HCT116 (cell line): ENCODE measurements at regions not wholly inside any gene's neighbourhood (a gene's known extent, or its start where the extent isn't known, plus 50 kb on each side); places are given as distances from the start of the nearest gene placed in this dataset.

Source experiments
- ATAC-seq: fragments of 200-7000 bp; cut with Tn5 transposase; 2 replicates; pipeline ENCODE4 v1.9.1; 2020; ENCODE audit warnings: mild to moderate bottlenecking, moderate library complexity
- BruUV-seq: library from RNA; stranded (reverse); fragments of 400-500 nt; replicated peaks from 2 replicates; lab custom pipeline; 2021; lab: Mats Ljungman, UMichigan
- CTCF ChIA-PET: fragments of 300-600 bp; sonication (Branson Sonifier 250); formaldehyde crosslinking; loops from one replicate; lab custom pipeline; 2021; ENCODE audit warnings: antibody characterized with exemption; lab: Charles Lee
- POLR2A ChIA-PET: fragments of 300-600, 350-600 bp; sonication (Branson Sonifier 250); formaldehyde crosslinking; loops from one replicate; lab custom pipeline; 2021; ENCODE audit warnings: antibody characterized with exemption; lab: Charles Lee
- RAD21 ChIA-PET, 2 experiments: fragments of 300-600 bp; sonication (Branson Sonifier 250); formaldehyde crosslinking; loops; one replicate each; lab custom pipeline; 2023; ENCODE audit warnings: low total read pairs in 2 of 2; ENCODE audit not compliant: uncharacterized antibody in 2 of 2, unreplicated experiment in 2 of 2, low non-redundant PET in 1 of 2; lab: Charles Lee
- DNase-seq: peaks from one replicate; pipeline ENCODE4 v3.0.0-alpha.2; 2010; ENCODE audit warnings: low read depth, low spot score
- H2AFZ ChIP-seq: fragments of 200-600 bp; shearing (Covaris generic), sonication (generic); 2 replicates; pipeline ENCODE4 v1.6.1; 2017; ENCODE audit warnings: low read depth, mixed run types, mixed read lengths, antibody characterized with exemption, low read length; ENCODE audit not compliant: poor library complexity, severe bottlenecking
- H3K27ac ChIP-seq: 2 replicates; pipeline ENCODE4 v1.5.1; 2012; ENCODE audit warnings: low read depth, low read length
- H3K27me3 ChIP-seq: fragments of 200-600 bp; sonication (generic); 2 replicates; pipeline ENCODE4 v1.6.1; 2016; ENCODE audit warnings: mixed run types, low read length, mixed read lengths; ENCODE audit not compliant: insufficient read depth
- H3K36me3 ChIP-seq, 2 experiments: fragments of 200-500 bp in 1 of 2; fragments of 200-600 bp in 1 of 2; sonication (Bioruptor generic) in 1 of 2; sonication (generic) in 1 of 2; 2 replicates each; pipeline versions ENCODE4 v1.5.1 to v1.6.1; 2014 to 2016; ENCODE audit warnings: low read length in 2 of 2, inconsistent platforms in 1 of 2, mixed read lengths in 1 of 2, mixed run types in 1 of 2; ENCODE audit not compliant: insufficient read depth in 2 of 2, control insufficient read depth in 1 of 2
- H3K4me1 ChIP-seq, 2 experiments: fragments of 200-600 bp in 1 of 2; sonication (generic) in 1 of 2; 2 replicates each; pipeline versions ENCODE4 v1.5.1 to v1.6.1; 2012 to 2017; ENCODE audit warnings: low read length in 2 of 2, inconsistent platforms in 1 of 2, mild to moderate bottlenecking in 1 of 2, mixed read lengths in 1 of 2, mixed run types in 1 of 2, moderate library complexity in 1 of 2; ENCODE audit not compliant: insufficient read depth in 2 of 2, control insufficient read depth in 1 of 2
- H3K4me2 ChIP-seq: fragments of 200-600 bp; sonication (generic); 2 replicates; pipeline ENCODE4 v1.6.1; 2017; ENCODE audit warnings: mixed run types, low read length, mixed read lengths
- H3K4me3 ChIP-seq, 2 experiments: fragments of 200-600 bp in 1 of 2; sonication (generic) in 1 of 2; replicated peaks in 1 of 2; 2 replicates each; pipeline ENCODE4 v1.5.1; 2011 to 2016; ENCODE audit warnings: low read length in 2 of 2, control low read depth in 1 of 2, low read depth in 1 of 2, mild to moderate bottlenecking in 1 of 2, mixed read lengths in 1 of 2, mixed run types in 1 of 2
- H3K79me2 ChIP-seq: fragments of 200-600 bp; sonication (generic); 2 replicates; pipeline ENCODE4 v1.6.1; 2017; ENCODE audit warnings: mild to moderate bottlenecking, mixed run types, low read length, moderate library complexity, mixed read lengths; ENCODE audit not compliant: insufficient read depth
- H3K9ac ChIP-seq: fragments of 200-600 bp; sonication (generic); 2 replicates; pipeline ENCODE4 v1.6.1; 2016; ENCODE audit warnings: low read length, mixed read lengths
- H3K9me2 ChIP-seq: fragments of 200-600 bp; sonication (generic), shearing (Covaris generic); 2 replicates; pipeline ENCODE4 v1.6.1; 2017; ENCODE audit warnings: mixed run types, mild to moderate bottlenecking, moderate library complexity; ENCODE audit not compliant: insufficient read depth
- H3K9me3 ChIP-seq, 2 experiments: fragments of 200-500 bp in 1 of 2; fragments of 200-600 bp in 1 of 2; sonication (Bioruptor generic) in 1 of 2; sonication (generic) in 1 of 2; 2 replicates each; pipeline ENCODE4 v1.6.1; 2014 to 2017; ENCODE audit warnings: low read length in 2 of 2, mixed read lengths in 2 of 2, inconsistent platforms in 1 of 2, low read depth in 1 of 2, mild to moderate bottlenecking in 1 of 2, mixed run types in 1 of 2, moderate library complexity in 1 of 2; ENCODE audit not compliant: control insufficient read depth in 1 of 2, insufficient read depth in 1 of 2
- H4K20me1 ChIP-seq: fragments of 200-600 bp; sonication (generic), shearing (Covaris generic); 2 replicates; pipeline ENCODE4 v1.6.1; 2017; ENCODE audit warnings: mixed run types, mild to moderate bottlenecking, moderate library complexity; ENCODE audit not compliant: insufficient read depth
- CBX3 ChIP-seq: IDR thresholded peaks from 2 replicates; pipeline ENCODE4 v1.6.1; 2012; ENCODE audit warnings: low read depth
- CEBPB ChIP-seq: IDR thresholded peaks from 2 replicates; pipeline ENCODE4 v1.6.1; 2012; ENCODE audit warnings: low read depth
- EGR1 ChIP-seq: IDR thresholded peaks from 2 replicates; pipeline ENCODE4 v1.6.1; 2012; ENCODE audit warnings: low read depth
- ELF1 ChIP-seq: IDR thresholded peaks from 2 replicates; pipeline ENCODE4 v1.6.1; 2012; ENCODE audit warnings: low read depth, borderline replicate concordance
- EZH2 ChIP-seq: fragments of 200-600 bp; sonication (generic); IDR thresholded peaks from 2 replicates; pipeline ENCODE4 v1.6.1; 2017; ENCODE audit warnings: antibody characterized with exemption, mixed run types
- EZH2phosphoT487 ChIP-seq: fragments of 200-600 bp; IDR thresholded peaks from 2 replicates; pipeline ENCODE4 v1.6.1; 2018; ENCODE audit warnings: antibody characterized with exemption, borderline replicate concordance
- FOSL1 ChIP-seq: IDR thresholded peaks from 2 replicates; pipeline ENCODE4 v1.6.1; 2012; ENCODE audit warnings: low read depth
- JUND ChIP-seq: IDR thresholded peaks from 2 replicates; pipeline ENCODE4 v1.6.1; 2012
- SRF ChIP-seq: IDR thresholded peaks from 2 replicates; pipeline ENCODE4 v1.6.1; 2012; ENCODE audit warnings: low read depth
- YY1 ChIP-seq: IDR thresholded peaks from 2 replicates; pipeline ENCODE4 v1.6.1; 2011; ENCODE audit warnings: low read length, low read depth, moderate library complexity, mild to moderate bottlenecking; ENCODE audit not compliant: insufficient replicate concordance; ENCODE audit errors: extremely low read depth
- ZFX ChIP-seq: fragments of 450-650 bp; IDR thresholded peaks from 2 replicates; pipeline ENCODE4 v1.6.1; 2017
- ZNF274 ChIP-seq: fragments of 200-500 bp; sonication (Bioruptor generic); IDR thresholded peaks from 2 replicates; pipeline ENCODE4 v1.6.1; 2014; ENCODE audit warnings: mild to moderate bottlenecking, low read depth, low read length, inconsistent platforms
- intact Hi-C: fragments of 100-400 bp; cut with micrococcal nuclease; formaldehyde crosslinking; loops from 2 replicates; pipeline ENCODE4 v1.10.0; 2022
- TF ChIP-seq, protein P1 (sequence below): IDR thresholded peaks from 2 replicates; pipeline ENCODE4 v1.6.1; 2012
- TF ChIP-seq, protein P2 (sequence below): IDR thresholded peaks from 2 replicates; pipeline ENCODE4 v1.6.1; 2011; ENCODE audit warnings: mild to moderate bottlenecking, low read length, moderate library complexity; ENCODE audit not compliant: insufficient replicate concordance; ENCODE audit errors: extremely low read depth
- TF ChIP-seq, protein P3 (sequence below): IDR thresholded peaks from 2 replicates; pipeline ENCODE4 v1.6.1; 2012; ENCODE audit warnings: low read depth
- TF ChIP-seq, protein P4 (sequence below), 3 experiments: fragments of 200-600 bp in 1 of 3; sonication (generic) in 1 of 3; IDR thresholded peaks in 2 of 3; conservative IDR thresholded peaks in 1 of 3; 2 replicates each; pipeline ENCODE4 v1.5.1; 2012 to 2017; ENCODE audit warnings: low read depth in 2 of 3, low read length in 2 of 3, antibody characterized with exemption in 1 of 3, borderline replicate concordance in 1 of 3, control low read depth in 1 of 3, mild to moderate bottlenecking in 1 of 3, mixed read lengths in 1 of 3, mixed run types in 1 of 3, moderate library complexity in 1 of 3; ENCODE audit not compliant: insufficient read depth in 1 of 3
- TF ChIP-seq, protein P5 (sequence below): IDR thresholded peaks from 2 replicates; pipeline ENCODE4 v1.6.1; 2012

DNA sequence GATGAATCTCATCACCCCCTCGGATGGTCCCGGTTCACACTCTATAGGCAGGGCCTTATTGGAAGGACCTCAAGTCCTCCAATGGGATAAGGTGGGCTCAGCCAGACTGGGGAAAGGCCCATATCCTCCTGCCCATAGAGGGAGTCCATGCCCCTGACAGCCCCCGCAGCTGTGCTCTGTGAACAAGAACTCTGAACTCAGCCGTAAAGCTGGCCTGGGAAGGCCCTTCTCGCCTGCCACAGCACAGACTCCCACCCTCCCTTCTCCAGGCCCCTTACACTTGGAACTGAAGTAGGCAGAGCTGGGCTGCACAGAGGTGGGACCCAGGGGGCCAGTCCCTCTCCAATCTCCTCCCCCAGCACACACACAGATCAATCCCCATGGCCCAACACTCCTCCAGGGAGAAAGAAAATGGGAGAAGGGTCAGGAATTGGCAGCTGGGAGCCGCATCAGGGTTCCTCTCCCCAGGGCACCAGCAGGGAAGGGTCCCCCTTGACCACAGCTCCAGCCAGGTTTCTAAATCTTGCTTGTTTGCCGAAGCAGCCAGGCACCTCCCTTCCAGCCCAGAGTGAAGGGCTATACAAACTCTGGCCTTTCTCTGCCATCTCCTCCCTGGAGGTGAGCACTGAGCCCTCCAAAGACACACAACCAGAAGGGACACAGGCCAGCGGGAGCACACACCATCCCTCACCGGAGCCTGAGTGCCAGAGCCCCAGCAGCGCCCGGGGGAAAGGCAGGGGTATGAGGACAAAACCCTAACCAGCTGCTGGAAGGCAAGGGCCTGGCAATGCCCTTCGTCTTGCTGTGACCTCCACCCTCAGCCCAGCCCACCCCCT, 454.1 kb downstream of the SOX9 start:
- no peak for DNase-seq
- no TSS peak for BruUV-seq
- H3K9ac ChIP-seq, result no peak overlapping the region
- H3K4me2 ChIP-seq, result no peak overlapping the region
- TF ChIP-seq, protein P1, sequence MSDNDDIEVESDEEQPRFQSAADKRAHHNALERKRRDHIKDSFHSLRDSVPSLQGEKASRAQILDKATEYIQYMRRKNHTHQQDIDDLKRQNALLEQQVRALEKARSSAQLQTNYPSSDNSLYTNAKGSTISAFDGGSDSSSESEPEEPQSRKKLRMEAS, result no peak
- TF ChIP-seq ZFX, result no peak
- TF ChIP-seq EGR1, result no peak
- TF ChIP-seq SRF, result no peak
- TF ChIP-seq, protein P2, sequence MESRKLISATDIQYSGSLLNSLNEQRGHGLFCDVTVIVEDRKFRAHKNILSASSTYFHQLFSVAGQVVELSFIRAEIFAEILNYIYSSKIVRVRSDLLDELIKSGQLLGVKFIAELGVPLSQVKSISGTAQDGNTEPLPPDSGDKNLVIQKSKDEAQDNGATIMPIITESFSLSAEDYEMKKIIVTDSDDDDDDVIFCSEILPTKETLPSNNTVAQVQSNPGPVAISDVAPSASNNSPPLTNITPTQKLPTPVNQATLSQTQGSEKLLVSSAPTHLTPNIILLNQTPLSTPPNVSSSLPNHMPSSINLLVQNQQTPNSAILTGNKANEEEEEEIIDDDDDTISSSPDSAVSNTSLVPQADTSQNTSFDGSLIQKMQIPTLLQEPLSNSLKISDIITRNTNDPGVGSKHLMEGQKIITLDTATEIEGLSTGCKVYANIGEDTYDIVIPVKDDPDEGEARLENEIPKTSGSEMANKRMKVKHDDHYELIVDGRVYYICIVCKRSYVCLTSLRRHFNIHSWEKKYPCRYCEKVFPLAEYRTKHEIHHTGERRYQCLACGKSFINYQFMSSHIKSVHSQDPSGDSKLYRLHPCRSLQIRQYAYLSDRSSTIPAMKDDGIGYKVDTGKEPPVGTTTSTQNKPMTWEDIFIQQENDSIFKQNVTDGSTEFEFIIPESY, result no peak
- no peak for TF ChIP-seq CBX3
- TF ChIP-seq JUND, result no peak
- TF ChIP-seq, protein P3, sequence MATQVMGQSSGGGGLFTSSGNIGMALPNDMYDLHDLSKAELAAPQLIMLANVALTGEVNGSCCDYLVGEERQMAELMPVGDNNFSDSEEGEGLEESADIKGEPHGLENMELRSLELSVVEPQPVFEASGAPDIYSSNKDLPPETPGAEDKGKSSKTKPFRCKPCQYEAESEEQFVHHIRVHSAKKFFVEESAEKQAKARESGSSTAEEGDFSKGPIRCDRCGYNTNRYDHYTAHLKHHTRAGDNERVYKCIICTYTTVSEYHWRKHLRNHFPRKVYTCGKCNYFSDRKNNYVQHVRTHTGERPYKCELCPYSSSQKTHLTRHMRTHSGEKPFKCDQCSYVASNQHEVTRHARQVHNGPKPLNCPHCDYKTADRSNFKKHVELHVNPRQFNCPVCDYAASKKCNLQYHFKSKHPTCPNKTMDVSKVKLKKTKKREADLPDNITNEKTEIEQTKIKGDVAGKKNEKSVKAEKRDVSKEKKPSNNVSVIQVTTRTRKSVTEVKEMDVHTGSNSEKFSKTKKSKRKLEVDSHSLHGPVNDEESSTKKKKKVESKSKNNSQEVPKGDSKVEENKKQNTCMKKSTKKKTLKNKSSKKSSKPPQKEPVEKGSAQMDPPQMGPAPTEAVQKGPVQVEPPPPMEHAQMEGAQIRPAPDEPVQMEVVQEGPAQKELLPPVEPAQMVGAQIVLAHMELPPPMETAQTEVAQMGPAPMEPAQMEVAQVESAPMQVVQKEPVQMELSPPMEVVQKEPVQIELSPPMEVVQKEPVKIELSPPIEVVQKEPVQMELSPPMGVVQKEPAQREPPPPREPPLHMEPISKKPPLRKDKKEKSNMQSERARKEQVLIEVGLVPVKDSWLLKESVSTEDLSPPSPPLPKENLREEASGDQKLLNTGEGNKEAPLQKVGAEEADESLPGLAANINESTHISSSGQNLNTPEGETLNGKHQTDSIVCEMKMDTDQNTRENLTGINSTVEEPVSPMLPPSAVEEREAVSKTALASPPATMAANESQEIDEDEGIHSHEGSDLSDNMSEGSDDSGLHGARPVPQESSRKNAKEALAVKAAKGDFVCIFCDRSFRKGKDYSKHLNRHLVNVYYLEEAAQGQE, result no peak
- TF ChIP-seq YY1, result no peak
- TF ChIP-seq EZH2phosphoT487, result no peak
- no peak for TF ChIP-seq ZNF274
- TF ChIP-seq, protein P4, sequence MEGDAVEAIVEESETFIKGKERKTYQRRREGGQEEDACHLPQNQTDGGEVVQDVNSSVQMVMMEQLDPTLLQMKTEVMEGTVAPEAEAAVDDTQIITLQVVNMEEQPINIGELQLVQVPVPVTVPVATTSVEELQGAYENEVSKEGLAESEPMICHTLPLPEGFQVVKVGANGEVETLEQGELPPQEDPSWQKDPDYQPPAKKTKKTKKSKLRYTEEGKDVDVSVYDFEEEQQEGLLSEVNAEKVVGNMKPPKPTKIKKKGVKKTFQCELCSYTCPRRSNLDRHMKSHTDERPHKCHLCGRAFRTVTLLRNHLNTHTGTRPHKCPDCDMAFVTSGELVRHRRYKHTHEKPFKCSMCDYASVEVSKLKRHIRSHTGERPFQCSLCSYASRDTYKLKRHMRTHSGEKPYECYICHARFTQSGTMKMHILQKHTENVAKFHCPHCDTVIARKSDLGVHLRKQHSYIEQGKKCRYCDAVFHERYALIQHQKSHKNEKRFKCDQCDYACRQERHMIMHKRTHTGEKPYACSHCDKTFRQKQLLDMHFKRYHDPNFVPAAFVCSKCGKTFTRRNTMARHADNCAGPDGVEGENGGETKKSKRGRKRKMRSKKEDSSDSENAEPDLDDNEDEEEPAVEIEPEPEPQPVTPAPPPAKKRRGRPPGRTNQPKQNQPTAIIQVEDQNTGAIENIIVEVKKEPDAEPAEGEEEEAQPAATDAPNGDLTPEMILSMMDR (IDR thresholded peaks at IDR 0.05 in 2 of 3, conservative IDR thresholded peaks at IDR 0.05 in 1 of 3; ENCODE audit: borderline replicate concordance in 1 of 3, insufficient read depth in 1 of 3, low read depth in 2 of 3, low read length in 2 of 3), result no peak
- no peak for TF ChIP-seq ELF1
- TF ChIP-seq EZH2, result no peak
- no peak for TF ChIP-seq FOSL1
- TF ChIP-seq CEBPB, result no peak
- TF ChIP-seq, protein P5, sequence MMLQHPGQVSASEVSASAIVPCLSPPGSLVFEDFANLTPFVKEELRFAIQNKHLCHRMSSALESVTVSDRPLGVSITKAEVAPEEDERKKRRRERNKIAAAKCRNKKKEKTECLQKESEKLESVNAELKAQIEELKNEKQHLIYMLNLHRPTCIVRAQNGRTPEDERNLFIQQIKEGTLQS, result no peak
- H3K4me1 ChIP-seq, result peaks cover 3 to 39% of the 10 kb centered on the region in 2 experiments; a peak in 3 of 4 replicates
- ATAC-seq, result no peak
- POLR2A ChIA-PET, result no interaction called here
- peaks cover 93% of the 10 kb centered on the region for H3K79me2 ChIP-seq
- no peak overlapping the region for H2AFZ ChIP-seq
- H3K27ac ChIP-seq, result no peak overlapping the region
- H3K27me3 ChIP-seq, result no peaks in the 10 kb centered on the region
- no peaks in the 10 kb centered on the region for H3K9me3 ChIP-seq
- H4K20me1 ChIP-seq, result no peaks in the 10 kb centered on the region
- H3K9me2 ChIP-seq, result no peaks in the 10 kb centered on the region
- H3K36me3 ChIP-seq, result no peaks in the 10 kb centered on the region
- RAD21 ChIA-PET, result no interaction called here
- CTCF ChIA-PET, result interaction anchor here (1.6 kb wide), 1 partner anchor 18 kb away, joined by 4 read pairs; no protein-coding TSS in a partner anchor
- no peak overlapping the region for H3K4me3 ChIP-seq
- intact Hi-C loops, result no loop called here
